SIG-M5 treated with dmso at 0.1 percent for 504 hours (cell line): ENCODE measurements at regions not wholly inside any gene's neighbourhood (a gene's known extent, or its start where the extent isn't known, plus 50 kb on each side); places are given as distances from the start of the nearest gene placed in this dataset.
A peak's percentile ranks its signal among the peaks of the same experiment; 100 is the strongest.

Experiments used
- DNase-seq: peaks from one replicate; lab custom pipeline; 2025; ENCODE audit not compliant: unreplicated experiment; lab: John Stamatoyannopoulos, UW

DNA sequence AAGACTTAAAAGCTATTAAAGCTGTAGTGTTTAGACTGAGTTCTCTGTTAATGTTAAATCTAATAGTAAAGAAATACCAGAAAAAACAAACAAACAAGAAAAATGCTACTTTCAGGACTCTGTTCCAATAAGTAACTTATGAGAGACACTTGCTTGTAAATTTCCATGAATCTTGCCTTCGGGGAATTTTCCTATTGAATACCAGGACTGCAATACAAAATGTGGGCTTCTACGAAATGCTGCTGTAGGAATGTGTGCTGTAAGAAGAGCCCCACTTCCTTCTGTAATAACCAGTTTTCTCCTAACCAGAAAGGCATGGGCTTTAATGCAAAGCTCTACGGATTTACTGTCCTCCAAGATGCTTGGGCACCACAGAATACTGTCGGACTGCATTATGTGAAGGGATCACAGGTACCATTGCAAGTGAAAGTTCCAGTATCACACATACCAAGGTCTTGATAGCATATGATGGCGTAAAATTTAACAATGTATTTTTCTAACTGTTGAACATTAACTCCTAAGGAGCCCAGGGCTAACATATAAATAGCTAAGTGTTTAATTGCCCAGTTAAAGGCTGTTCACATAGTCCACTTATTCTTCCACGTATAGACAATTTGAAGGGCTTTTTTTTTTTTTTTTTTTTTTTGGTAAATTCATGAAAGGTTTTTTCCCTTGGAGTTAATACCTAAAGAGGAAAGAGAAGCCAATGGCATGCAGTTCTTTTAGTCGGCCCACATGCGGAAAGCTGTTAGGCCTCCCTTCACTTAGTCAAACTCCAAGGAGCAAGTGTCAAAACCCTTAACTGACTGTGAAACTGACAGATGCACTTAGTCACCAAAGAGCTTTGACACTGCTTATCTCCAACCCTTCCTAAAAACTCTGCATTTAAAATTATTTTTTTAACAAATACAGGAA lies 564.0 kb upstream of the POU3F3 start:
- DNase-seq, result no peak

- DNase-seq, result no peak
These were observed 563.4 kb upstream of the POU3F3 start for GRCh38 chr2:104290566-104290891.

DNA sequence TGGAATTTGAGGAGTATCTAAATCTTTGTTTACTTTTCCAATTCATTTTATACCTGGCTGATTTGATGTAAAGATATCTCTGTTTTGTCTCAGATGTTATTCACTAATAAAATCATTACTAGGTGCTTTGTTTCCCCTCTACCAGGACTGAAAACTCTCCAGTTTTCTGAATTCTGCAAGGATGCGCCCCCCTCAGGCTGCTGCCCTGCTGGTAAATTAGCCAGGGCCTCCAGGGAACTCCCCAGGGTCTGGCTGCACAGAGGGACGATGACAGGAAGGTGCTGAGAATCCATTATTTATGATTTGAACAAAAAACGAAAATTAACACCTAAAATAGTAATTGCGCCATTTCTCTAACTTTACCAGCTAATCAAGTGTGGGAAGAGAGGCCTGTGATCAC lies 541.2 kb upstream of the POU3F3 start:
- DNase-seq, result no peak

GRCh38 chr2:104318001-104318665 lies 535.8 kb upstream of the POU3F3 start:
- DNase-seq, result no peak

DNA sequence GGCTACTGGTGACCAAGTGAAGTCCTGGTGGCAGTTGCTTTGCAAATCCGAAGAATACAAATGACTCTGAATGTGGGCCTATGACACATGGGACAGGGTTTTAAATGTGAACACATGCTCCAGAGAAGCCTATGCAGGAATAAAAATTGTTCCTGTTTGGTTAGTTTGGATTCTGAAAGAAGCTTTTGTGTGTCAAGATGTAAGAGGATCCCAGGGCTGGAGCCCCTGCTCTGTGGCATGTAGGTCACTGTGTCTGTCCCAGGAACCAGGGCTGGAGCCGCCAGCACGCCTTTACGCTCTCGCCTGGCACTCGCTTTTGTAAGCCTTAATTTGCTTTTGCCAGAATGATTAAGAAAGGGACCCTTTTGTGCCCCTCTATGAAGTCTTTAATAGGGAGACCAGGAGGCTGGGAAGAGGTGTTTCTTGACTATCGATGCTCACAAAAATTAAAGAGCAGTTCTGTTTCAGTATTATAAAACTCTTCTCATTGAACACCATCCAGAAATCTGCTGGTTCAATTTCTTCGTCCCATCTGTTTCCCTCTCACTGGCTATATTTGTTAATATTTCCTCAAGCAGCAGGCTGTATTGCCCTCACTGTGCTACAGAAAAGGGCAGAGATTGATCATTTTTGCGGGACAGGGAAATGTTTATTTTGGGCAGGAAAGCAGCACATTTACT lies 532.7 kb upstream of the POU3F3 start:
- no peak for DNase-seq

GRCh38 chr2:104321796-104322349 lies 532.0 kb upstream of the POU3F3 start:
- no peak for DNase-seq

GRCh38 chr2:104332731-104333130 lies 521.2 kb upstream of the POU3F3 start:
- DNase-seq, result peak; percentile 36

GRCh38 chr2:104337869-104338268 lies 516.0 kb upstream of the POU3F3 start:
- DNase-seq, result no peak

GRCh38 chr2:104340162-104340561 lies 513.8 kb upstream of the POU3F3 start:
- no peak for DNase-seq

- DNase-seq, result no peak
These were observed 512.8 kb upstream of the POU3F3 start for GRCh38 chr2:104340879-104341828.

DNA sequence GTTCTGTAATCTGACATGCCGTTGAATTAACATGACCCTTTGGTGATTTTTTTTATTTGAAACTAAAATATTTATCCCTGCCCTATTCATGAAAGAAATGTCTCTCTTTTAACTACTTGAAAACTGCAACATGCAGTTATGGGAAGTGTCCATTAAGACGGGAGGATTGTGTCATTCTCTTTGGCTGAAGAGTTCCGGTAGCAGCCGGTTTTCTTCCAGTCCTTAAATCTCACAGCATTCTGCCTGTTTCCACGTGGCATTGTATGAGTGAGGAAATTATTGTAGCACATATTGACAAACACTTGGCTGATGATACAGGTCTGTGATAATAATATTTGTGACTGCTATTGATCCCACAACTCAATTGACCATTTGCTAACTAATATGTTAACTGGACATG lies 509.6 kb upstream of the POU3F3 start:
- DNase-seq, result no peak

GRCh38 chr2:104344985-104345384 lies 508.9 kb upstream of the POU3F3 start:
- no peak for DNase-seq

GRCh38 chr2:104358122-104358521 lies 495.8 kb upstream of the POU3F3 start:
- no peak for DNase-seq

- no peak for DNase-seq
These were observed 492.5 kb upstream of the POU3F3 start for GRCh38 chr2:104361414-104361813.

DNA sequence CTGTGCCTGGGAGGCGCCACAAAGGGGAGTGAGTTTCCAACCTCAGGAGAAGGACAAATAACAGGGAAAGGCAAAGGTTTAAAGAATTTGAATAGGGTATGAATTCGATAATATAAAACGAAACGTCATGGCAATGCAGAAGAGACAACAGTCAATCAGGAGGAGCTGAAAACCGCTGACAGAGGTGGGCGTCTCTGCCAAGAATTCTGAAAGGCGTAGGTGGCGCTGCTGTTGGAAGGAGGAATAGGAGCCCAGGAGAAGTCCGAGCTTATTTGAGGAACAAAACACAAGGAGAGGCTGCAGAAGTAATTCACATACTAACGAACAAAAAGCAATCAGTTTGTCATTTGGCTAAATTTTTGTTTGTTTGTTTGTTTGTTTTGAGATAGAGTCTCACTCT lies 485.8 kb upstream of the POU3F3 start:
- DNase-seq, result no peak

DNA sequence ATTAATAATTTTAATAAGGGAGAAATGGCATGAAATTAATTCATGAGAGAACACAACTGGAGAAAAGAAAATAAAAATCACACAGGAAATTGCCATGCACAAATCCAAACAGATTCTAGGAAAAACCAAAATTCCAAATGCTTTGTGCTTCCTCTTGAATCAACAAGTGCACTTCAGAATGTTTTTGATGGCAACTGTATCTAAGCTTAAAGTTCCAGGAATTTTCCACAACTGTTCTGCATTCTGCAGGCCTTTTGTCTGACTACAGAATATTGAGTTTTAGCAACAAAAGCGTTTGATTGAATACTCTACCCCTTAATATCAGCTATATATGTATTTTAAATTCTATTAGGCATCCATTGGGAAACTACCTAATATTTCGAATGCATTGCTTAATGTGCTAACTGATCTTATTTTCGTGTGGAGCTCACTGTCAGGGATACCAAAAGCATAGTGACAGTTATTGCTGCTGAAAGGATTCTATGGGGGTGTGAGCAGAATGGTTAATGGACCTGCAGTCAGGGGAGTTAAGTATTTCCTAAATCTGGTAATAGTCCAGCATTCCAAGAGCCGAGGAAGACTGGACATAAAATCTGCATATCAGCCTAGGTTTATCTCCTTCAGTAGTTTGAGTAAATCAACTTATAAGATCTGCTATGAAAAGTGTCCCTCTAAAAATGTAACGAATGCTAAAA lies 482.7 kb upstream of the POU3F3 start:
- DNase-seq, result no peak

DNA sequence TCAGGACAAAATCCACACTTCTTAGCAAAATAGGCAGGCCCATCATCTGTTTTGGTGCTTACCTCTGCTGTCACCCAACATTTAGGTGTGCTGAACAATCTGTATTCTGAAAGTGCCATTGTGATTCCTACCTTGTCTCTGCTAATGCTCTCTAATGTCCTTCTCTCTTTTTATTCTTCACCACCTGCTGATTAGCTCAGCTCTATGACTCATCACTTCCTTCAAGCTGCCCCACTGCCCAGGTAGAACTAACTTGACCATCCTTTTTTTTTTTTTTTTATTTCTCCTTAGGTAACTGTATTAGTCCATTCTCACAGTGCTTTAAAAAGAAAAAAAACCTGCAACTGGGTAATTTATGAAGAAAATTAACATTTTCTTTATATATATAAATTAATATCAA lies 478.7 kb upstream of the POU3F3 start:
- no peak for DNase-seq

GRCh38 chr2:104378853-104379374 lies 475.0 kb upstream of the POU3F3 start:
- peak; percentile 31 for DNase-seq

DNA sequence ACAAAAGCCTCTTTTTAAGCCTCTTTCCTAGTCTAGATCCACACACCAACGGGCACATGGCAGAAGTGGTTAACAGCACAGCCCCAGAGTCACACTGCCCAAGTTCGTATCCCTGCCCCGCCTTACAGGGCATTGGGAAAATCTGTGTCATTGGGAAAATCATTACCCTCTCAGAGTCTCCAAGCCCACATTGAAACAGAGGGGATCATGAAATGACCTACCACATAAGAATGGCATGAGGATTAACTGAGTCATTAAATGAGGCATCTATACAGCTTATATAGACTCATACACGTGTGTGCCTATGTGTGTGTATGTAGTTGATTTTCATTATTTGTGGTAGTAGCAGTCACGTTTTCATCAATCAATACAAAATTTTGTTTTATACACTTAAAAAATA lies 469.0 kb upstream of the POU3F3 start:
- no peak for DNase-seq

- DNase-seq, result no peak
These were observed 468.2 kb upstream of the POU3F3 start for GRCh38 chr2:104385743-104386142.
